GM12878 (cell line): ENCODE measurements at regions not wholly inside any gene's neighbourhood (a gene's known extent, or its start where the extent isn't known, plus 50 kb on each side); places are given as distances from the start of the nearest gene placed in this dataset.

ENCODE experiments used
- GABPA ChIP-seq: IDR thresholded peaks from 2 replicates; pipeline ENCODE4 v1.6.1; 2014; ENCODE audit warnings: antibody characterized with exemption, low read depth, mild to moderate bottlenecking, inconsistent platforms
- POLR2AphosphoS5 ChIP-seq: IDR thresholded peaks from 2 replicates; pipeline ENCODE4 v1.6.1; 2011; ENCODE audit warnings: mild to moderate bottlenecking, low read length, inconsistent platforms
- SP1 ChIP-seq: IDR thresholded peaks from one replicate; pipeline ENCODE4 v1.6.1; 2011; ENCODE audit warnings: low read depth, low read length
- STAT1 ChIP-seq: fragments of 450-650 bp; conservative IDR thresholded peaks from 2 replicates; pipeline ENCODE4 v1.6.1; 2014; ENCODE audit warnings: antibody characterized with exemption, mild to moderate bottlenecking
- WRNIP1 ChIP-seq: IDR thresholded peaks from 2 replicates; pipeline ENCODE4 v1.6.1; 2011; ENCODE audit warnings: low read depth, low read length, improper control_type of control experiment, borderline replicate concordance
- TF ChIP-seq, protein P1 (sequence below), 3 experiments: IDR thresholded peaks in 2 of 3; conservative IDR thresholded peaks in 1 of 3; 2 replicates each; pipeline ENCODE4 v1.5.1; 2011; ENCODE audit warnings: low read depth in 3 of 3, low read length in 3 of 3, mild to moderate bottlenecking in 3 of 3, control low read depth in 2 of 3, moderate library complexity in 2 of 3, inconsistent platforms in 1 of 3, mixed read lengths in 1 of 3; ENCODE audit not compliant: control insufficient read depth in 2 of 3, insufficient read depth in 1 of 3; ENCODE audit errors: extremely low read depth in 1 of 3

DNA sequence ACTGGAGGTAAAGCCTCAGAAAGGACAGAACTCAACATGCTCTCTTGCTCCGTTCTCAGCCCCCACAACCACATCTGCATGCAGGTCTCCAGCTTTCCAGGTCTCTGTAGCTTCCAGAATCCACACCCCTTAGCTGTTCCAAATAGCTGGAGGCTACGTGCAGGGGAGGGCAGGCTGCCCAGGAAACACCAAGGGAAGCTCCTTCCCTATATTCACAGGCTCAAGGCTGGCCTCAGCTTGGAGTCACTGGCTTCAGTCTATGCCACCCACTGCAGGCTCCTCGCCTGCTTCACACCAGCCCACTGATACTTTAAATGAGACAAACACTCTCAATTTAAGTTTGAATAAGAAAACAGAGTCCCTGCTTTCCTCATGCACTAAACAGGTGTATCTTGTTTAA is 73.3 kb downstream of the ASCL4 start:
- TF ChIP-seq WRNIP1 = no peak
- no peak for TF ChIP-seq POLR2AphosphoS5
- no peak for TF ChIP-seq SP1
- no peak for TF ChIP-seq STAT1
- TF ChIP-seq GABPA = no peak
- TF ChIP-seq, protein P1, sequence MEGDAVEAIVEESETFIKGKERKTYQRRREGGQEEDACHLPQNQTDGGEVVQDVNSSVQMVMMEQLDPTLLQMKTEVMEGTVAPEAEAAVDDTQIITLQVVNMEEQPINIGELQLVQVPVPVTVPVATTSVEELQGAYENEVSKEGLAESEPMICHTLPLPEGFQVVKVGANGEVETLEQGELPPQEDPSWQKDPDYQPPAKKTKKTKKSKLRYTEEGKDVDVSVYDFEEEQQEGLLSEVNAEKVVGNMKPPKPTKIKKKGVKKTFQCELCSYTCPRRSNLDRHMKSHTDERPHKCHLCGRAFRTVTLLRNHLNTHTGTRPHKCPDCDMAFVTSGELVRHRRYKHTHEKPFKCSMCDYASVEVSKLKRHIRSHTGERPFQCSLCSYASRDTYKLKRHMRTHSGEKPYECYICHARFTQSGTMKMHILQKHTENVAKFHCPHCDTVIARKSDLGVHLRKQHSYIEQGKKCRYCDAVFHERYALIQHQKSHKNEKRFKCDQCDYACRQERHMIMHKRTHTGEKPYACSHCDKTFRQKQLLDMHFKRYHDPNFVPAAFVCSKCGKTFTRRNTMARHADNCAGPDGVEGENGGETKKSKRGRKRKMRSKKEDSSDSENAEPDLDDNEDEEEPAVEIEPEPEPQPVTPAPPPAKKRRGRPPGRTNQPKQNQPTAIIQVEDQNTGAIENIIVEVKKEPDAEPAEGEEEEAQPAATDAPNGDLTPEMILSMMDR (IDR thresholded peaks at IDR 0.05 in 2 of 3, conservative IDR thresholded peaks at IDR 0.05 in 1 of 3; ENCODE audit: control insufficient read depth in 2 of 3, extremely low read depth in 1 of 3, insufficient read depth in 1 of 3, low read depth in 3 of 3, low read length in 3 of 3) = no peak
